ENCODE measurements at regions not wholly inside any gene's neighbourhood (a gene's known extent, or its start where the extent isn't known, plus 50 kb on each side); places are given as distances from the start of the nearest gene placed in this dataset.

- no peaks in the 10 kb centered on the region for H3K9me3 ChIP-seq (ENCODE audit: control insufficient read depth, insufficient read depth, low read length)
- H3K27ac ChIP-seq (ENCODE audit: low read depth, low read length): no peak overlapping the region
- no peaks in the 10 kb centered on the region for H3K4me1 ChIP-seq (ENCODE audit: control insufficient read depth, insufficient read depth, low read length)
- no peak overlapping the region for H3K4me3 ChIP-seq (ENCODE audit: low read depth, low read length)
- H3K27me3 ChIP-seq (ENCODE audit: control insufficient read depth, insufficient read depth, low read length): no peaks in the 10 kb centered on the region
- no peak for DNase-seq (ENCODE audit: low read depth in 4 of 6, low spot score in 6 of 6)
- H3K36me3 ChIP-seq (ENCODE audit: control insufficient read depth, insufficient read depth, low read length): peaks cover 9% of the 10 kb centered on the region
These were observed 58.9 kb upstream of the ANKS1B start for GRCh38 chr12:100043631-100044030.

Measured in spinal cord (tissue), 8 donors.